Osteoblast (primary cell): ENCODE measurements at regions not wholly inside any gene's neighbourhood (a gene's known extent, or its start where the extent isn't known, plus 50 kb on each side); places are given as distances from the start of the nearest gene placed in this dataset.
"Not testable (repeated sequence)": the region's sequence is repeated elsewhere in the genome, so short reads cannot be mapped to it uniquely, and the experiment has no call there.

Source experiments
- DNase-seq: peaks from one replicate; pipeline ENCODE4 v3.0.0; 2011; ENCODE audit warnings: low spot score, mixed read lengths; ENCODE audit not compliant: insufficient read length; ENCODE audit errors: missing footprints
- H2AFZ ChIP-seq: 2 replicates; pipeline ENCODE4 v1.6.0; 2011; ENCODE audit warnings: mild to moderate bottlenecking, low read length
- H3K27ac ChIP-seq: 2 replicates; pipeline ENCODE4 v1.5.1; 2011; ENCODE audit warnings: mild to moderate bottlenecking, low read depth, low read length, moderate library complexity
- H3K27me3 ChIP-seq: 2 replicates; pipeline ENCODE4 v1.6.0; 2012; ENCODE audit warnings: mild to moderate bottlenecking, control low read depth, inconsistent platforms, low read length, moderate library complexity; ENCODE audit not compliant: insufficient read depth
- H3K36me3 ChIP-seq: 2 replicates; pipeline ENCODE4 v1.5.1; 2011; ENCODE audit warnings: mild to moderate bottlenecking, low read length, control low read depth, moderate library complexity; ENCODE audit not compliant: insufficient read depth
- H3K4me1 ChIP-seq: 2 replicates; pipeline ENCODE4 v1.5.1; 2011; ENCODE audit warnings: mild to moderate bottlenecking, low read length, control low read depth, moderate library complexity; ENCODE audit not compliant: insufficient read depth
- H3K4me2 ChIP-seq: 2 replicates; pipeline ENCODE4 v1.6.0; 2011; ENCODE audit warnings: mild to moderate bottlenecking, low read length; ENCODE audit not compliant: insufficient read depth
- H3K4me3 ChIP-seq: fragments of 200-600 bp; sonication (generic); 3 replicates; pipeline ENCODE4 v1.5.1; 2012; ENCODE audit warnings: mild to moderate bottlenecking, low read length, inconsistent platforms; ENCODE audit not compliant: insufficient read depth
- H3K79me2 ChIP-seq: 2 replicates; pipeline ENCODE4 v1.6.0; 2012; ENCODE audit warnings: mild to moderate bottlenecking, low read length, control low read depth, inconsistent platforms; ENCODE audit not compliant: insufficient read depth
- H3K9me3 ChIP-seq: 2 replicates; pipeline ENCODE4 v1.5.1; 2011; ENCODE audit warnings: low read depth, low read length, control low read depth
- H4K20me1 ChIP-seq: 2 replicates; pipeline ENCODE4 v1.6.0; 2012; ENCODE audit warnings: mild to moderate bottlenecking, low read length, control low read depth; ENCODE audit not compliant: insufficient read depth
- TF ChIP-seq, protein P1 (sequence below): IDR thresholded peaks from 2 replicates; pipeline ENCODE4 v1.5.1; 2011; ENCODE audit warnings: mild to moderate bottlenecking, low read depth, low read length, moderate library complexity; ENCODE audit errors: extremely low read depth

DNA sequence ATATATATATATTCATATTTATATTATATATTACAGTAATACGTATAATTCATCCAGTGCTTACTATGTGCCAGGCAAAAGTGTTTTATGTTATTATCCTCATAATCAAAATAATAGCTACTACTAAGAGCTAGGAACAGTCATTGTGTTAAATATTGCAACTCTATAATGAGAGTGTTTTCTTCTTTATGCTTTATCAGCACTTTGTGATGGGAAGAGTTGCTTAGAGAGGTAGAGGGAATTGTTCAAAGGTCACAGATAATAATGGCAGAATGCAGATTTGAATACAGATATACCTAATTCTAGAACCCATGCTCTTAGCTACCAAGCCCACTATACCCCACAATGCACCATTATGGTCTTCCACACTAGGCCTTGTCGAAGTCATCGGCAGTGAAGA is 318.8 kb upstream of the PPARGC1A start:
- no peaks in the 10 kb centered on the region for H3K79me2 ChIP-seq
- H3K4me3 ChIP-seq = no peak overlapping the region
- H3K27ac ChIP-seq = no peak overlapping the region
- H3K4me2 ChIP-seq = no peak overlapping the region
- peaks cover 23% of the 10 kb centered on the region for H3K4me1 ChIP-seq
- DNase-seq = no peak
- TF ChIP-seq, protein P1, sequence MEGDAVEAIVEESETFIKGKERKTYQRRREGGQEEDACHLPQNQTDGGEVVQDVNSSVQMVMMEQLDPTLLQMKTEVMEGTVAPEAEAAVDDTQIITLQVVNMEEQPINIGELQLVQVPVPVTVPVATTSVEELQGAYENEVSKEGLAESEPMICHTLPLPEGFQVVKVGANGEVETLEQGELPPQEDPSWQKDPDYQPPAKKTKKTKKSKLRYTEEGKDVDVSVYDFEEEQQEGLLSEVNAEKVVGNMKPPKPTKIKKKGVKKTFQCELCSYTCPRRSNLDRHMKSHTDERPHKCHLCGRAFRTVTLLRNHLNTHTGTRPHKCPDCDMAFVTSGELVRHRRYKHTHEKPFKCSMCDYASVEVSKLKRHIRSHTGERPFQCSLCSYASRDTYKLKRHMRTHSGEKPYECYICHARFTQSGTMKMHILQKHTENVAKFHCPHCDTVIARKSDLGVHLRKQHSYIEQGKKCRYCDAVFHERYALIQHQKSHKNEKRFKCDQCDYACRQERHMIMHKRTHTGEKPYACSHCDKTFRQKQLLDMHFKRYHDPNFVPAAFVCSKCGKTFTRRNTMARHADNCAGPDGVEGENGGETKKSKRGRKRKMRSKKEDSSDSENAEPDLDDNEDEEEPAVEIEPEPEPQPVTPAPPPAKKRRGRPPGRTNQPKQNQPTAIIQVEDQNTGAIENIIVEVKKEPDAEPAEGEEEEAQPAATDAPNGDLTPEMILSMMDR = no peak
- no peaks in the 10 kb centered on the region for H4K20me1 ChIP-seq
- no peaks in the 10 kb centered on the region for H3K9me3 ChIP-seq
- H3K36me3 ChIP-seq = no peaks in the 10 kb centered on the region
- H3K27me3 ChIP-seq = no peaks in the 10 kb centered on the region
- H2AFZ ChIP-seq = no peak overlapping the region

DNA sequence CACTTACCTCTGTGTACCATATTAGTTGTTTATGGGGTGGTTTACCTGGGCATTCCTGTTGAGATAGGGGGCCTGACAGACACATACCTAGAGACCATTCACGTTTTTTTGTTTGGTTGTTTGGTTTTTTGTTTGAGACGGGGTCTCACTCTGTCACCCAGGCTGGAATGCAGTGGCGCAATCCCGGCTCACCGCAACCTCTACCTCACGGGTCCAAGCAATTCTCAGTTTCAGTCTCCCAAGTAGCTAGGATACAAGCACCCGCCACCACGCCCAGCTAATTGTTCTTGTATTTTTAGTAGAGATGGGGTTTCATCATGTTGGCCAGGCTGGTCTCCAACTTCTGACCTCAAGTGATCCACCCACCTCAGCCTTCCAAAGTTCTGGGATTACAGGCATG is 314.9 kb upstream of the PPARGC1A start:
- H3K4me2 ChIP-seq, H2AFZ ChIP-seq, H3K36me3 ChIP-seq, H3K4me1 ChIP-seq, H3K27me3 ChIP-seq, H3K27ac ChIP-seq, H3K4me3 ChIP-seq, DNase-seq, H3K9me3 ChIP-seq, H3K79me2 ChIP-seq, H4K20me1 ChIP-seq: not testable (repeated sequence)

DNA sequence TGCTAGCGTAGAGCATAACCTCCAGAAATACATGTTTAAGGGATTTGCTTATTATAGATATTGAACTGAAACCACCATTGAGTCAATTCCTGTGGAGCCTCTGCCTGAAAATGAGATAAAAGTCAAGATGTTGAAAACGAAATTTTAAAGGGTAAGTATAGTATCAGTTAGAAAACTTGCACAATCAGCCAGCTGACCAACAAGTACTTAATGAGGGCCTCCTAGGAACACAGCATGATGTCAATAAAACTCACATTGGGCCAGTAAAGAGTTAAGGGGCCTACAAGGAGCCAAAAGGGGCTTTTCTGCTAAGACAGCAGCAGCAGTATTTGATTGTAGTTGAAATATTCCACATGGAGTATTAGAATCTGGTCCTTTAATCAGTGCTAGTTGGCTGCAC is 314.1 kb upstream of the PPARGC1A start:
- no peaks in the 10 kb centered on the region for H3K27me3 ChIP-seq
- H3K27ac ChIP-seq = no peak overlapping the region
- H3K36me3 ChIP-seq = no peaks in the 10 kb centered on the region
- no peak overlapping the region for H3K4me3 ChIP-seq
- TF ChIP-seq, protein P1 = no peak
- H4K20me1 ChIP-seq = no peaks in the 10 kb centered on the region
- no peaks in the 10 kb centered on the region for H3K79me2 ChIP-seq
- no peaks in the 10 kb centered on the region for H3K9me3 ChIP-seq
- H2AFZ ChIP-seq = no peak overlapping the region
- DNase-seq = no peak
- H3K4me1 ChIP-seq = no peaks in the 10 kb centered on the region
- no peak overlapping the region for H3K4me2 ChIP-seq

DNA sequence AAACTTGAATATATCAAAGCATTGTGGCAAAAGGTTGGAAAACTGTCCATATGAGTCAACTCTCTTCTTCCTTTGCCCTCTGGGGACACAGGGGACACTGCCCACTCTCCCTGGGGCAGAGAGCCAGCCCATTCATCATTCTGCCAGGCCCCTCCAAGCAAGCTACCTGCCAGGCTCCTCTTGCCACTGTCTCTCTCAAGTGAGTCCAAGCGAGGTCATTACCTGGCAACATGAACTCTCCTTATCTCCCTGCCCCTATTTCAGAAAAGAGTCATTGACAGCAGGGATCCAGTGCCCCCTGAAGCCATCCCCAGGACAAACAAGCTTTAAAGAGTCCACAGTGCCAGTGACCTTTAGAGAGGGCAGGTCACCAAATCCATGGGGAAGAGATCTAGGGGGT is 312.7 kb upstream of the PPARGC1A start:
- H3K4me2 ChIP-seq = no peak overlapping the region
- TF ChIP-seq, protein P1 = no peak
- no peak for DNase-seq

DNA sequence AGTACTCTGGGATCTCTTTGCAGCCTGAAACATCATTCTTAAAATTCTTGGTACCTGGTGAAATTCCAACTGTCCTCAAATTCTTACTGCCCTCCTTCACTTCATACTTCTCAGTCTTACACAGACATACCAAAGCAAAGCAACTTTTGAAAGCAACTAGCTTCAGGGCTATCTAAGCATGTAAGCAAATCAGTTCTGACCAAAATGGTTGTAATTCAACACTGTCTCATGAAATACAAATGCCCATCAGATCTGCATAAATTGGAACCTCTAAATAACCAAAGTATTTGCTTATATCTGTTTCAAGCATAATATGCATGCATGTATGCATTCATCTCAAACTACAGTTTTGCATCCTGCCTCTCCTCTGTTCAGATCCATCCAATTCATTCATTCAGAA is 308.1 kb upstream of the PPARGC1A start:
- H3K36me3 ChIP-seq = no peaks in the 10 kb centered on the region
- H3K4me1 ChIP-seq = no peaks in the 10 kb centered on the region
- no peaks in the 10 kb centered on the region for H3K9me3 ChIP-seq
- no peak for DNase-seq
- TF ChIP-seq, protein P1 = no peak
- no peak overlapping the region for H2AFZ ChIP-seq
- H4K20me1 ChIP-seq = no peaks in the 10 kb centered on the region
- H3K27me3 ChIP-seq = no peaks in the 10 kb centered on the region
- no peak overlapping the region for H3K4me2 ChIP-seq
- no peak overlapping the region for H3K4me3 ChIP-seq
- H3K79me2 ChIP-seq = no peaks in the 10 kb centered on the region
- no peak overlapping the region for H3K27ac ChIP-seq

More for the DNA sequence above, 312.7 kb upstream of the PPARGC1A start:
- Histone ChIP-seq H3K36me3 (no peaks in the 10 kb centered on the region), H3K79me2 (no peaks in the 10 kb centered on the region), H2AFZ (no peak overlapping the region), H3K27ac (no peak overlapping the region), H3K9me3 (no peaks in the 10 kb centered on the region), H3K4me1 (no peaks in the 10 kb centered on the region), H3K27me3 (no peaks in the 10 kb centered on the region), H3K4me3 (no peak overlapping the region), H4K20me1 (no peaks in the 10 kb centered on the region)
